Activated CD4-positive, alpha-beta T cell treated with anti-CD3 and anti-CD28 coated beads, Interleukin-2, amount 50 U/mL, for 4 hours (primary cell): ENCODE measurements at regions not wholly inside any gene's neighbourhood (a gene's known extent, or its start where the extent isn't known, plus 50 kb on each side); places are given as distances from the start of the nearest gene placed in this dataset.

ENCODE experiments used
- DNase-seq, 2 experiments: peaks; one replicate each; pipeline ENCODE4 v3.0.0-alpha.2; 2020

DNA sequence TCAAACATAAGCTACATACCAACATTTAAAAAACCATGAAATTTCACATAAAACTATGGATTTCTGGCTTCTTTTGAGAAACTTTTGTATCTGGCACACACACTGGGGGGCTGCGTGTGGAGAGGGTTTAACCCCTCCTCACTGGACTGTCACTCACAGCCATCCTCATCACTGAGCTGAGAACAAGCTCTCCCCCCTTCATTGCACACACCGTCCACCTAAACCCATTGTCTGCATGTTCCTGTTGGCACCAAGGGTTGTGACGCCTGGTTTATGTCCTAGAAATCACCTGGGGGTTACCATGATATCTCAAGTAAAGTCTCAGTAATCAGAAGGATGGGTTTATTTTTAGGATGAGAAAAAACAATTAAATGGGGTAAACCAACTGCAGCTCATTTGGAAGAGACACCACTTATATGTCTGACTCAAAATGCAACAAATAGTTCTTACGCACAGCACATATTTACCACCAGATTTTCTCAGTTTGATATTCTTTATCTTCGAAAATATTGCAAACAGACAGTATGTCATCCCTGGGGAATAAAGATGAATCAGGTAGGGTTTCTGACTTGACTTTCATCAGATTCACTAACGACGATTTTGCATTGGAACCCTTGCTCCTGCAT is 218.5 kb upstream of the KLF6 start:
- DNase-seq, result no peak

DNA sequence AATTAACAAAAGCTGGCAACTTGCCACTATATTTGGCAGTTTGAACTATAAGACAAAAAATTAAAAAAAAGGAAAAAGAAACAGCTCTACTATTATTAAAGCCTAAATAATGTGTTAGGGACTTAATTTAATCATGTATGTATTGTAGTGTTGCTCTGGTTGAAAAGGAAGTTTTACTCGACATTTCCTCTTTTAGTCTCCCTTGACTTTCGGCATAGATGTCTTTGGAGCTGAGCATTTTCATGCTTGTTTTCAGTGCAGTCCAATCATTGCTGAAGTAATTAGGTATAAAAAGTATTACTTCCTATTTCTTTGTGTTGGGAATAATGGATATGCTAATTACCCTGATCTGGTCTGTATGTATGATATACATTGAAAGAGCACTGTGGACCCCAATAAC is 216.8 kb upstream of the KLF6 start:
- DNase-seq, result no peak

DNA sequence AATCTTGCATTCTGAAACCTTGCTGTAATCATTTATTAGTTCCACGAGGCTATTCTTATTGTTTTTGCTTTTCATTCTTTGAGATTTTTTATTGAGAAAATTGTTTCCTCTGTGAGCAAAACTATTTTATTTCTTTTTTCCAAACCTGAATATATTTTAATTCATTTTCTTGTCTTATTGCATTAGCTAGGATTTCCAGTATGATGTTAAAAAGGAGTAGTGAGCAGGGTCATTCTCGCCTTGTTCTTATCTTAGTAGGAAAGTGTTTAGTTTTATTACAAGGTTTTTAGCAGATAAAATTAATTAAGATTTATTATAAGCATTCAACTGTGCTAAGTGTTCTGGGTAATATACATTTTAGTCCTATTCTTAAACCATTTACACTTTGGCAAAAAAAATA is 214.6 kb upstream of the KLF6 start:
- no peak for DNase-seq

DNA sequence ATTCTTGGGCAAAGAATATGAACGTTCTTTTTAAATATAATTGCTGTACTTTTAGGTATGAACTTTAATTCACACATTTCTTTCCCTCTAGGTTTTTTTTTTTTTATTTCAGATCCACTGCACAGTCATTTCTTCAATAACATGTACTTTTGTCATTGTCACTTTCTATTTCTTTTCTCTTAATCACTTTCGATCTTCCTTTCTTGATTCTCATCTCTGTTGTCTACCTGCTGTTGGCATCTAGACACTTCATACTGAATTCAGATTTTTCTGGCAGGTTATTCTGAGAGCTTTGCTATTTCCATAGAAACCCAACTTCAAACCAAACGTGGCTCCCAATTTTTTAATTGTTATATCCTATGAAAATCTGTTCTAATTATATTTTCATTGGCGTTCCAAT is 211.7 kb upstream of the KLF6 start:
- no peak for DNase-seq

DNA sequence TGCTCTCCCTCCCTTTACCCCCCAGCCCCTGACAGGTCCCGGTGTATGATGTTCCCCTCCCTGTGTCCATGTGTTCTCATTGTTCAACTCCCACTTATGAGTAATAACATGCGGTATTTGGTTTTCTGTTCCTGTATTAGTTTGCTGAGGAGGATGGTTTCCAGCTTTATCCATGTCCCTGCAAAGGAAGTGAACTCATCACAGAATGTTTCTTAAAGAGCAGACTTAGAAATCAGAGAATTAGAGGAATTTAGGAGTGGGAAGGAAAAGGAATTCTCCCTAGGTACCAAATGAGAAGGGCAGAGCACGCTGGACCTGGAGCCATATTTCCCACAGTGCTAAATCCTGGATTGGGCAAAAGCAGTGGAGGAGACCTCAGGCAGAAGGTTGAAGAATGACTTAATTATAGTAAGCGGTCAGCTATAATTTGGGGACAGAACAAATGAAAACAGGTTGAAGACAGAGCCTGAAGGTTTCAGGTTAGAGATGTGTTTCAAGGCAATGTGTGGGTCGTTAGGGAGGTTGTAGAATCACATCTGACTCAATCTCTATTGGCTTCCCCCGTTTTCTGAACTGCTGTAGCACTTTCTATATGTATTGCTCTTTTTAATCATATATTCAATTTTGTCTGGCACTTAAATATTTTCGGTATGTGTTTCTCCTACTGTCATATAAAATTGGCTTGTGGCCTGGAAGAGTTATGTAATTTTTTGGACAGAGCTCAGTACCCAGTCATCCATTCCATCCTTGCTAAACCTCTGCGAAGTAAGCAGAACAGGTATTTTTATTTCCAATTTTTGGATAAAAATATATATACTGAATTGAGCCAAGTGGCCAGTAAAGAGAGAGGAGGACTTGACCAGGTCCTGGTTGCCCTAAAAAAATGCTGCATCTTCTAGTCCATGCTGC is 210.5 kb upstream of the KLF6 start:
- DNase-seq, result no peak

DNA sequence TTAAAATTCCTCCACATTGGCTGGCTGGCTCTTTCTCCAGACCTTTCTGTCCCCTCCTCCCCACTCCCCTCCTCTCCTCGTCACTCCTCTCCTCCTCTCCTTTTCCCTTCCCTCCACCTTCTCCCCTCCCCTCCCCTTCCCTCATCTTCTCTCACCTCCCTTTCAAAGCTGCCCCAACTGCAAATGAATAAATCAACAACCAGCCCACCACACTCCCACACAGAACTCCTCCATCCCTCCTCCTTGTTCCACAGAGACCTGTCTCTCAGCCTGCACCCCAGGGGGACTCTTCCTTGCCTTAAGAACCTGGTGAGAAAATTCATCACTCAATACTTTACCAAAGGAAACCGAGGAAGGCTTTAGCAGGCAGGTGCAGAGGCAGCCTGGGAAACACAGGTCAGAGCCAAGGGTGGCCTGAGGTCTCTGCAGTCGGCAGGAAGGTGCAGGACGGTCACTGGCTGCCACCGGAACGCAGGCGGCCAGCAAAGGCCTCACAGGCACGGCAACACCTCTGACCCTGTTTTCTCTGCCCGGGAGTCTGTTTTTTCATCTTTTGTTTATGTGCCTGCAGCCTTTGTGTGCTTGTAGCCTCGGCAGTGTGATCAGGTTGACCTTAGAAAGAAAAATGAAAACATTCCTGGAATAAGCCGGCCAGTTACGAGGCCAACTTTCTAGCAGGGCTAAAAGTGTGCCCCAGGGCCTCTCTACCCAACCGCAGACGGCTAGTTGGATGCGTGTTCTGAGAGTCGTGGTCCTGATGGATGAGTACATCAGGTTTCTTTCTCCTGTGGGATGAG is 207.6 kb upstream of the KLF6 start:
- no peak for DNase-seq

DNA sequence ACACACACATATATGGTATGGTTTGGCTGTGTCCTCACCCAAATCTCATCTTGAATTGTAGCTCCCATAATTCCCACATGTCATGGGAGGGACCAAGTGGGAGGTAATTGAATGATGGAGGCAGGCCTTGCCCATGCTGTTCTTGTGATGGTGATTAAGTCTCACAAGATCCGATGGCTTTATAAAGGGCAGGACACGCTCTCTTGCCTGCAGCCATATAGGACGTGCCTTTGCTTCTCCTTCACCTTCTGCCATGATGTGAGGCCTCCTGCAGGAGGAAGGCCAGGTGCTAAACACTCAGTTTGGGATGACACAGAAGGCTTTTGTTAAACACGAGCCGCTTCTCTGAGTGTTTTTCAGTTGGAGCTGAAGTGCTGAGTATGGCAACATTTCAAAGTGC is 205.3 kb upstream of the KLF6 start:
- no peak for DNase-seq

DNA sequence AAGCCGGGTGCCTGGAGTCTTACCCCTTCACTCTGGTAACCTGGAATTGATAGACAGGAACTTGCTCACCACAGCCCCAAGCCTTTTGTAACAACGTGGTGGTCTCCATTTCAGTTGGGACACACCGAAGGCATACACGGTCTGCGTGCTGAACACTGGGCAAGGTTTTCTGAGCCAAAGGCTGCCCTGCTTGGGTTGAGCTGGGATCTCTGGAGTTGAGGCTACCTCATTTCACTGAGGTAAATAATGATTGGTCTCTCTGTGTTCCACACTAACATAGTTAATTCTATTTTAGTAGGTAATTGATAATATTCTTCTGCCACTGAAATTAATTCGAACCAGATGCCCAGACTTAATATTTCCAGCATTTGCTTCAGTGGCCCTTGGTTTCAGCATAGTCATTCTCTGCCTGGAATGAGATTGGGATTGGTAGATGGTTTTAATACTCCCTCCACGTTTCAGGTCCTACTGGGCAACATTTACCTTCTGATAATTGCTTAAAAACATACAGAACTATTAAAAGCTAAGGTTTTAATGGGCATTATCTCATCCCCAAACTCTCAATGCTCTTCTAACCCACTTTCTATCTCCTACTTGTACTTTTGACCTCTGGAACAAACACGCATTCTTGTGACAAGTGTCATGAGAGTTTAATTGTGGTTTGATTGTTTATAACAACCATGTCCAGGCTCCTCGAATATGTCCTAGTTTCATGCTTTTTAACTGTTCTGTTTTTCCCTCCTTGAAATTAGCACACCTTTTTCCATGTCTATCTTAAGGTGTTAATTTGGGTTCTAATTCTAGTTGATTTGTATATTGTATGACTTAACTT is 202.3 kb upstream of the KLF6 start:
- no peak for DNase-seq

DNA sequence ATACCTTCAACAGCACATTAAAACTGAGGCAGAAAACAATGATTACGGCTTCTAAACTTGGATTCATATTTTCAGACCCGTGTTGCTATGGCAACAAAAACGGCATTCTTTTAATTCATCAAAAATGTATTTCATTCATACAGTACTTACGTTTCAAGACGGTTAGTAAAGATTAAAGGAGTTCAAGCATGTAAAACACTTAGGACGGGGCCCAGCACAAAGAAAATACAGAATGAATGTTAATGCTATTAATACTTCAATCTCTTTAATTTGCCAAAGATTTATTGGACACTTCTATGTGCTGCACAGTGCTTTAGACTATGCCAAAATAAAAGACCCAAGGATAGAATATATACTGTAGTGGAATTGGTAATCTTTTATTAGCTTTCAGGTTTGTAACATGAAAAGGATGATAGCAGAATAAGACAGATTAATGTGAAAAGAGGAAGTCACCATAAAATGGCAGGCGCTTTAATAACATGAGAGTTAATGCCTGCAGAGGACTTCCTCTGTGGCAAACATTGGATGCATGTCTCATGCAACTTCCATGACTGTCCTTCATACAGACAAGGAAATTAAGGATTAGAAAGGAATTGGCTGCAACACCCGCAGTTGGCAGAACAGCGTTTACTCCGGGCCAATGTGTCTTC is 201.6 kb upstream of the KLF6 start:
- DNase-seq, result no peak

DNA sequence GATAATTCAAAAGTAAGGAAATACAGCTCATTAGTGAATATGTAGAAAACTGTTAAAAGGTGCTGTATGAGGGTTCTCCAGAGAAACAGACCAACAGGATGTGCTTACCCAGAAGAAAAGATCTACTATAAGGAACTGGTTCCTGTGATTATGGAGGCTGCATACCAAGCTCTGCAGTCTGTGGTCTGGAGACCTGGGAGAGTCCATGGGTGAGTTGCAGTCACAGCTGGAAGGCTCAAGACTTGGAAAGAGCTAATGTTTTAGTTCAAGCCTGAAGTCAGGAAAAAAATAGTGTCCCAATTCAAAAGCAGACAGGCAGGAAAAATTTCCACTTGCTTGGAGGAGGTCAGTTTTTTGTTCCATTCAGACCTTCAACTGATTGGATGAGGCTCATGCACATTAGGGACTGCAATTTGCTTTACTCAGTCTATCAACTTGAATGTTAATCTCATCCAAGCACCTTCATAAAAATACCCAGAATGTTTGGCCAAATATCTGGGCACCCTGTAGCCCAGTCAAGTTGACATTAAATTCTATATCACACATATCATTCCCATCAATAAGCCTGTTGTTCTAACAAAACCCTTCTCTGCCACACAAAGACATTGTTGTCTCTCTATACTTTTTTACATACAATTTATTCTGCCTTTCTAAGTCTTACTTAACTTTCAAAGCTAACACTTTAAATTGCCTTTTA is 197.9 kb upstream of the KLF6 start:
- no peak for DNase-seq

DNA sequence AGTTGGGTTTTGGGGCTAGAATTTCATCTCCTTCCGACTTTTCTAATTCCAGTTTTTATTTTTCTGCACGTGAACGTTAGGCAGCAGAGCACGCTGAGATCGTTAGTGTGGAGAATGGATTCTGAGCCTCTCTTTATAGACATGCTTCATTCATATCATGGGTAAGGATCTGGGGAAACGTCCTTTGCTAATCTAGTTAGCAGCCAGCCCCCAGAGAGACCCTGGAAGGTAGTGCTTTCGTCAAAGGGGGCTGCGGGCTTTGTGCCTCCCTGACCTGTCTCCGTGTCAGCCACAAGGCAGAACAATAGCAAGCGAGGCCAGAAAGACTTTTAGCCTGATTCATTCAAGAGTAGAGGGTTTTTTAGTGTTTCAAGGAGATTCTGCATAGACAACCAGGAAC is 196.3 kb upstream of the KLF6 start:
- no peak for DNase-seq

DNA sequence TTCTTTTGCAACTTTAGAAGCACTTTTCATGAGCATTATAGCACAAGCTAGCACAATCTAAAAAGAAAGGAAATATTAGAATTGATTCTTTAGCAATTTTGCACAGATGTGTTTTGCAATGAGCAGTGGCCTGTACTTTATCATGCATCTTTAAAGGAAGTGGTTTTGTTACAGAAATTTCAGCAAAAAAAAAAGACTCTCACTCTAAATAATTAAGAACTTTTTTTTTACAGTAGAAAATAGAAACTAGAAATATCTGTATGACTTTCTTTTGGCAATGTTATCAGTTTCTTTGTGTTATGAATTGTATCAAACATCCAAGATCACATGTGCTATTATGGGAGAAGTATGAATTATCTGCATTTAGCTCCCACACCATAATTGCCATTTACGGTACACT is 195.7 kb upstream of the KLF6 start:
- DNase-seq, result no peak

DNA sequence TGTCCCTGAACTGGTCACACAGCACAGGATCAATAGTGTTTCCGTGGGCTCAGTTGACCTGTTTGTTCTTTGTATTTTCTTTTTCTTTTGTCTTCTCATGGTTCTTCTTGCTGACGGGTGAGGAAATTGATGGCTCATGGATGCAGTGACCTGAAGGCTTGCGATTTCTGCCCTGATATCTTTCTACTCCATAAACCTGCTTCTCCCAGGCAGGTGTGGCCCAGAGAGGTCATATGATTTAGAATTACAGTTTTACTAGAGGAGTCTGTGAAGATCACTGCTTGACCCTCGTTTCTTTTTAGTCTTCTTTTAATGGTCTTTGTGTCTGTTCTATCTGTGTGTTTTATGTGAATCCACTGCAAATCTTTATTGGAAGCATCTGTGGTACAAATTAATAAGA is 195.1 kb upstream of the KLF6 start:
- DNase-seq, result no peak

DNA sequence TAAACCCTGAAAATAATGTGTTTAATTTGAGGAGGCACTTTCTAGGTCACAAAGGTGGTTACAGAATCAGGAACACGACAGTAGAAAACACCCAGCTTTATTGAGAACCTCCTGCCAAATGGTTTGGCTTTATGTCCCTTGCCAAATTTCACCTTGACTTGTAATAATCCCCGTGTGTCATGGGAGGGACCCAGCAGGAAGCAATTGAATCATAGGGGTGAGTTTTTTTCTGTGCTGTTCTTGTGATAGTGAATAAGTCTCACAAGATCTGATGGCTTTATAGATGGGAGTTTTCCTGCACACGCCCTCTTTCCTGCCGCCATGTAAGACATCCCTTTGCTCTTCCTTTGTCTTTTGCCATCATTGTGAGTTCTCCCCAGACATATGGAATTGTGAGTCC is 193.8 kb upstream of the KLF6 start:
- DNase-seq, result no peak

DNA sequence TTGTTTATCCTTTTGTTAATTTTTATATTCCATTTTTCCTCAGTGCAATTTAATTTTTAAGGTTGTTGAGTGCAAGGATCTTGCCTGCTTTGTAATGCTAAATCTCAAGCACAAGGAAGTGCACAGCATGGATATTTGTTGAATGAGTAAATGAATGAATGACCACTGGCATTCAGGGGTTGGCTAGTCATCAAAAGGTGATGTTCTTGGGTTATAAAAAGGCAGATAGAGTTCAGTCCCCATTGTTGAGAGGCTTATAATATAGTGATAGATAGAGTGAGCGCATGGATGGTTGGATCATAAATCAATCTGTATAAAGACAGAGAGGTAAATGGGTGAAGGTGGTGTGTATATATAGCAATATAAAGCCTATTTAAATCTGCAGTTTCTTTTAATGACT is 193.2 kb upstream of the KLF6 start:
- DNase-seq, result no peak

DNA sequence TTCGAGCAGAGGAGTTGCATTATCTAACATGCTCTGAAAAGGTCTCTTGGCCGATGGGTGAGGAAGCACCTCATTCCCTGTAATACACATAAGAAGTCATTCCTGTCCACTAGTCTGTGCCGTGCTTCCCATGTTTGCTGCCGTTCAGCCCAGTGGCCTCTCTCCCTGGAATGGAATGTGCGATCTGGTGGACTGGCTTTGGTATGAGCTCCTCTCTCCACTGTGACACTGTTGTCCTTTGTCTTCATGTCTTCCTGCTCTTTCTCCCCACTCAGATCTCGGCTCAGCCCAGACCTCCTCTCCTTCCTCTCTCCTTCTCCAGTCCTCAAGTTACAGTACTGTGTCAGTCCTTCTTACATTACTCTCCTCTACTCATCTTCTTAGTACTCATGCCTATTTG is 192.8 kb upstream of the KLF6 start:
- no peak for DNase-seq

DNA sequence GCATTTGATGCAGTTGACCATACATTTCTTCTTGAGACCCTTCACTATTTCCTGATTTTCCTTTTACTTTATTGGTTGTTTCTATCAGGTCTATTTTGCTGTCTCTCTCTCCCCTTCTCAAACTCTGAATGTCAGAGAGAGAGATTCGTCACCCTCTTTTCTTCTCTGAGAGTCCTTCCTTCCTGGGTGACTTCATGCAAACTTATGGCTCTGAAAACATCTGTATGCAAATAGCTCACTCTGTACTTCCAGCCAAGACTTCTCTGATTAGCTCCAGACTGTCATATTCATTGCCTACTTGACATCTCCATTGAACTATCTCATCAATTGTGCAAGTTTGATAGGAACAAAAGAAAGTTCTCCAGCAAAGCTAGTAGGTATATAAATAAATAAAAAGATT is 191.7 kb upstream of the KLF6 start:
- no peak for DNase-seq

DNA sequence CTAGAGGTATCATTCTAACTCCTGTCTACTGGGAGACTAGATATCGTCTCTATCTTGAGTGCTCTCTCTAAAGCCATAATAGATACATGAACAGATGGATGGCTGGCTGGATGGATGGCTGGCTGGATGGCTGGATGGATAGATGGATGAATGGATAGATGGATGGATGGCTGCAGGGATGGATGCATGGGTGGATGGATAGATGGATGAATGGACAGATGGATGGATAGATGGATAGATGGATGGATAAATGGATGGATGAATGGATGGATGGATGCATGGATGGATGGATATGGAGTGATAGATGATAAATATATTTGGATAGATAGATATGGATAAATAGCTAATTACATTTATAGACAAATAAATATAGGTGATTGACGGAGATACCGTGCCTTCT is 191.2 kb upstream of the KLF6 start:
- DNase-seq, result no peak

DNA sequence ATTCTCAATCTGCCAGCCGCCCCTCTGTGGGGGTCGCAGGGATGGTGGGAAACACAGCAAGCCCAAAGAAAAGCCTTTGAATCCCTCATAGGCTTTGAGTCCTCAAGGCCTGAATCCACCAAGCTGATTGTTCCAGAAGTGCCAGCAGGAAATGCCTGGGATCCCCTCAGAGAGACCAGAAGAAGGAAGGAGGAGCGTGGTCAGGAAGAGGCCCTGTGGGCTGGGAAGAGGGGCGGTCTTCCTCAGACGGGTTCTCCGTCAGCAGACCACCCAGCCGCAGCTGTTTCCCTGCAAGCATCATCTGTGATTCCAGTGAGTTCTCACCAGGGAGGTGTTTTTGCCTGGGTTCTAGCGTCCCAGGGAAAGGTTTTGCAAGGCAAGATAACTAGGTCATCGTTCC is 190.0 kb upstream of the KLF6 start:
- no peak for DNase-seq

DNA sequence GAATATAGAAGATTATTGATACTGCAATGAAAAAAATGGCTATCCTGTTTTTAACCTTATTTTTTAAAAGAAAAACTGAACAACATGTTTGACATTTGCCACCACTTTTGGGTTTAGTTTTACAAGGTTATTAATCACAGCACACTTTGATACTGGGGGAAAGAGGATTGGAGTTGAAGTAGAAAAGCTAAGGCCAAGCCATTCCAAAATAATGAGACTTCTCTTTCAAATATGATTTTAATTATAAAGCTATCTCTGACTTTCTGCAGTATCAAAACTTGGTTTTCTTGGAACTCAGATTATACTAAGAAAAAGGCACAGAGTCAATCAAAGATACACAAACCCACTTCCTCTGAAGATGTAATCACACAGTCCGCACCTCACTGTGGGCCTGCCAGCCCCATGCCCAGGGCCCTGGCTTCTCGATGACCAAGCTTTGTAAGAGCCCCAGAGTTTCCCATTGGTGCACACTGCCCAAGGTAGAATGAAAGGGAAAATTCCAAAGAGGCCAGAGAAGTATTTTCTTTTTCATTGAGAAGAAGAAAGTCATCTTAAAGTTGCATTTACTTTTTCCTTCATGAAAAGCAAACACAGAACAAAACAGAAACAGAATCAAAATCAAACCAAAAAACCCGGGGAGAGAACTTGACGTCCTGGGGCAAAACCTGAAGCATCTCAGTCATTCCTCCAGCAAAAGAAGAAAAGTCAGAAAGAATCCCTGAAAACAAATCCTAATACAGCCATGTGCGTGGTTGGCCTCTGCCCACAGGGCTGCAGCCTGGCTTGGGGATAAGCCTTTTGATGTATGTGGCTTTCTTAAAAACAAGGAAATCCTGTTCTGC is 187.7 kb upstream of the KLF6 start:
- DNase-seq, result peak in 1 of 2 experiments; percentile 23

DNA sequence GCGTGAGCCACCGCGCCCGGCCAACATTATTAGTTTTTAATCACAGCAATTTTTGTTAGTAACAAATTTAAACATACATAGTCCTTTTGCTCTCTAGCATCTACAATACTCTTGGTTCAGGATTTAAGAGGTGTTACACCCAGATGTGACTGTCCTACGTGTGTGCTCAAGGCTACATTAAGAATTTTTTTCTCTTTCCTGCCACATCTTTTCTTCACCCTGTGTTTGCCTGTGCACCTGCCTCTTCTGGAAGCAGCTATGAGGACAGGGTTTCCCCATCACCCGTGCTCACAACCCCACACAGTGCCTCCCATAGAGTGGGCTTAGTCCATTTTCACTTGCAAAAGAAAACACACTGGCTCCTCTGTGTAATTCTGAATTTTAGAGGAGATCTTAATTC is 186.7 kb upstream of the KLF6 start:
- DNase-seq, result no peak
